NCI-H226 (cell line): ENCODE measurements at regions not wholly inside any gene's neighbourhood (a gene's known extent, or its start where the extent isn't known, plus 50 kb on each side); places are given as distances from the start of the nearest gene placed in this dataset.
"Not testable (repeated sequence)": the region's sequence is repeated elsewhere in the genome, so short reads cannot be mapped to it uniquely, and the experiment has no call there.

Experiments
- DNase-seq: peaks from one replicate; pipeline ENCODE4 v3.0.0-alpha.2; 2015

DNA sequence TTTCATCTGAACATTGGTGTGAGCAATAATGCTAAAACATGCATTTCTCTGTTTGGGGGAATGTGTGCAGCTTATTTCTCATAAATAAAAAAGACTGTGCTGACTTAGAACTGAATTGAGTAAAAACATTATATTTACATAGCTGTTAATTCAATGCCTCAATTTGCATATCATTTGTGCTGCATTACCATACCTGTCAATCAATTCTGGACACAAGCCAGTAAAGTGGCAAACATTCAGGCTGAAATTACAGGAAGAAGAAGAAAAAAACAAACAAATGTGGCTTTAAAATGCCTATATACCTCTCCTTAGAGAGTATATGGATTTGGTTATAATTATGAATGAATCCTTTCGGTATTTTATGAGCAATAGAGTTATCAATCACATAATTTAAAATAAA lies 380.1 kb upstream of the GBE1 start:
- no peak for DNase-seq

DNA sequence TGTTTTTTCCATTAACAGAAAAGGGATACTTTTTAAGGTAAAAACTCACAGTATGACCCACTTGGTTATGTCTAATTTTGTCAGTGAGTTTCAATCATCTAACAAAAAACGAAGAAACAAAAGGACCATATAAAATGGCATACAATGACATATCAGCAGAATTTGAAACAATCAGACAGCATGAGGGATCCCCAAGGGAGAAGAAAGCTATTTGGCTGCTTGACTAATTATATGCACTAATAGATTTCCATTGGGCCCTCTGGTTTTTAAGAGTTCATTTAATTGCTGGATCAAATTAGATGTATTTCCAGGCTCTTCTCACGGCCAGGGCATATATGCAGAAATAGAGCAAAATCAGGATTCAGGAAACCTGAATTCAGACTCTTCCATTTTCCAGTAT lies 376.4 kb upstream of the GBE1 start:
- no peak for DNase-seq

DNA sequence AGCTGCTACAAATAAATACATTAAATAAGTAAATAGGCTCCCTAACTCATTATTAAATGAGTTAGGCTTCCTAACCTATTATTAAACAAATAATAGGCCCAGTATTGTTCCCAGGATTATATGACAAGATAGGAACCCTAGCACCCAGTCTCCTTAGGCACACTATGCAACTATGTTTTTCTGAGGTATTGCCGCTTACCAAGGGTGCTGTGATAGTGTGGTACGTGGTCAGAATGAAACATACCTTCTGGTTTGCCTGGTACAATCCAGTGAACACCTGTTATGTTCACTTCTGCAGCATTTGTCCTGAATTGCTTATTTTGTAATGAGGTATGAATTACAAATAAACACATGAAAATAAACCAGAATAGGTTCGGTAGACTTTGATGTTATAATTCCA lies 375.6 kb upstream of the GBE1 start:
- DNase-seq, result no peak

DNA sequence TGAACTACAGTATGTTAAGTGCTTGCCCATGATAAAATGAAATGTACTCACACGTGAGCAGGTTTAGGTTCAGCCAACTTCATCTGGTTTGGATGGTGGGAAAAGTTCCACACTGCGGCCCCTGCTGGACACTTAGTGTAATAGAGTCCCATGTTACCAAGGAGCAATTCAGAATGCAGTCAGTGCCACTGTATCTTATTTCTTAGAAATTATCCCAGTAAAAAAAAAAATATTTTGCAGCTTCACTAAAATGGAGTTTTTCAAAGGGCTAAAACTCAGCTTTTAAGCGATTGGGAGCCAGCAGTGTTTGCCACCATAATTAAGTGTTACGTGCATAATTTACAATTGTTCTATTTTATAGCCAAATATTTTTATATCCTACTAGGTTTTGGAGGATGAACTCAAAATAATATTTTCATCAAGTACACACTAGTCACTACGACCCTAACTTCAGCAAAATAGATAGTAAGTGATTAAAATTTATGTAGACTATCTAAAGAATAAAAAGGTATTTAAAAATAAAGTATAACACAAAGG lies 371.7 kb upstream of the GBE1 start:
- DNase-seq, result no peak

DNA sequence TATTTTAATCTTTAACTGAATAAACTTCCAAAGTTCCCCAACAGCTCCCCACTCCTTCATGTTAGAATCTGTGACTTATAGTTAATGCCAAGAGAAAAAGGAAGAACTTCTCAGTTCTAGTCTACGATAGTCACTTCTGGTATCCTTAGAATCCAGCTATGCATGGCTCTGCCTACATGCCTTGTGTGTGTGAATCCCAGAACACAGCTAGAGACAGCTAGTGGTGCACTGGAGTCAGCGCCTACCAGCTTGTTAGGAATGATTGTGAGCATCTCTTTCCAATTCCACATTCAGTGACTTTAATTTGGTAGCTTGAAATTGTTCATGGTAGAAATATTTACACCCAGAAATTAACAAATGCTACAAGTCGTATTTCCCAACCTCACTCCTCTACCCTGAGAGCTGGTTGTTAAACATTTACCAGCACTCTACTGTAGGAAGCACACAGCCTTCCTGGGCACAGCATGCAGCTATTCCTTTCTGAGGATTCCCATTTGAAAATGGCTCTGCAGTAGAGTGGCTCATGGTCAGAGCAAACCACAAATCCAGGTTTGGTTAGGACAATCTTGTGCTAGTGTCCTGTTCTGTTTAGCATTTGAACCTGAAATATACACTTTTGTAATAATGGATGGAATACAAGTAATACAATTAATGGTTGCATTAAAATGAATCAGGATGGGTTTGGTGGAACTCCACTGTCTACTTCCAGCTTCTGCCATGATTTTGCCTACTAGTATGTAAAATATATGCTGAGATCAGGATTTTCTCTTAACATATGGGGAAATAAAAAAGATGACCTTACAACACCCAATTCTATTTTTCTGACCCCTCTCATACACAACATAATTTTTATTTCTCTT lies 371.0 kb upstream of the GBE1 start:
- DNase-seq, result no peak

DNA sequence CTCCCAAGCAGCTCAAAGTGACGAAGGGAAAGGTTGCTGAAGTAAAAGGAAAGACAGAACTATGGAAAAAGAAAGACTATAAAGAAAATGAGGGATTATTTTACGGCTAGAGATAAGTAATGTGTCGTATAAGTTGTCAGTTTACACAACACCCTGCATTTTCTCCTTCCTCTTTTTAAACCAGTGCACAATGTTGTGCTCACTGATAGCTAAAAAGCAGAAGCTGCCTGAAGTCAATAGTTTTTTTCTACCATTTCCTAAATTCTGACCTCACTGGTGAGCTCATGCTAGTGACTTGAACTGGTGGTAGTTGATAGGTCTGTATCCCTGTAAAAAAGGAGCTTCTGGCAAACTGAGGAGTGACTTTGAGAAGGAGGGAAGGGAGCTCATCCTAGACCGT lies 368.6 kb upstream of the GBE1 start:
- DNase-seq, result no peak

DNA sequence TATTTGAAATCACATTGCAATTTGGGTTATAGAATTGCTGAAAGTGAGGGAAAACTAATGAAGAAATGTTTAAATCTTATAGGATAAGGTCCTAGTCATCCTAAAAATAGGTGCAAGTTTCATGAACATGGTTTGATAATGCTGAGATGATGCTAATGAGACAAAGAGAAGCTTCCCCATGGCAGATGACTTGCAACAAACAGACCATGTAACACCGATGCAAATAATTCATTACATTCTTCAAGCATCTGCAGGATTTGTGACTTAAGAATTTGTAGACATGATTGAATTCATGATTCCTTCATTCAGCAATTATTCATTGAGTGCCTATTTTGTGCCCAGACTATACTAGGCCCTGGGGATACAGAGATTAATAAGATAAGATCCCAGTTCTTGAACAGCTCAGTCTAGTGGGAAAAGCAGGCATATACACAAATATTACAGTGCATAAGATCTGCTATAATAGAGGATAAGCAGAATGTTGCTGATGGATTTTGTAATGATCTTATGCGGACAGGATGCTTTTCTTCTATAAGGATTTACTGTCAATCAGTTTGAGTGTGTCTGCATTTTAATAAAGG lies 367.9 kb upstream of the GBE1 start:
- no peak for DNase-seq

DNA sequence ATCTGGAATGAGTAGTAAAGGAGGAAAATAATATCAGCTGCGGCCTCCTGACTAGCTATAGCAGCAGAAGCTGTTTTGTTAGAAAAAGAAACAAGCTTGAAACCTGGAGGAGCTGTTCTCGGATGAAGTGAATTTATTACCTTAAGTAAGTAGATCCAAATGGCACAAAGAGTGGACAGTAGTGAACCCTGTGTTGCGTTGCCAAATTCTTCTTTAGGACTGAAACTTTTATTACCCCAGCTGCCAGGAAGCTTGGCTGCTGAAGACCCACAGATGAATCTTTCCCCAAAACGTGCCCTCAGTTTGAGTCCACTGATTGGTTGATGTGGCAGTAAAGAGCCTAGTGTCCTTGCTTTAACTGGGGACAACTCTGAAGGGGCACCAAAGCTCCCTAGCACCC lies 366.8 kb upstream of the GBE1 start:
- no peak for DNase-seq

DNA sequence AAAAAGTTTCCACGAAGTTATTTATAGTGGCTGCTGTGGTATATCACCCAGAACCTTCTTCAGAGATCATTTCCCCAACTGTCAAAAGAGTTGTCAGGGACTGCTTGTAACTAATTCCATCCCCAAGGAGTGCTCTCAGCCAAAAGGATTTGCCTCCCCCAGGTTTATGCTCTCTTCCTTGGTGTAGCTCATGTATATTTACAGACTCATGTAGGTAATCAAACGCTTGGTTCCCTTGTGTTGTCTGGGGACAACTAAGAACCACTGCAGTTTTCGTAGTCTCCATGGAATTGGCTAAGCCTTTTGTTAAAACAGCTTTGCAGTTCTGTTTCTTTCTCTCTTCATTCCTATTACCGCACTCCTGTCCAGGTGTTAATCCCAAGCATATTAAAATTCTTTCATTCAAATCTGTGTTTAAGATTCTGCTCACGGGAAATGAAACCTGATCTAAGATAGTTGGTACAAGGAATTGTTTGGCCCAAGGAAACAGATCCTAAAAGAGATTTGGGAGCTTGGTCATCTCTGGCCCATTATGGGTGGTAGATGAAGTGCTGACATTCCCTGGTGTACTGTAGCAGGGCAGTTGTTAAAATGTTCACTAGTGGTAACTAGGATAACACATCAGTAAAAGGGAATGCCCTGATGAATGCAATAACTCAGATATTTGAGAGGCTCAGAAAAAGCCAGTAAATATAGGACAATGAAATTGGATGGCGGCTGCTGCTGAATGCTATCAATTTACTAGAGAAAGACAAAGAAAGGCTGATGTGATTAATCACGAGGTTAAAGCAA lies 361.3 kb upstream of the GBE1 start:
- no peak for DNase-seq

DNA sequence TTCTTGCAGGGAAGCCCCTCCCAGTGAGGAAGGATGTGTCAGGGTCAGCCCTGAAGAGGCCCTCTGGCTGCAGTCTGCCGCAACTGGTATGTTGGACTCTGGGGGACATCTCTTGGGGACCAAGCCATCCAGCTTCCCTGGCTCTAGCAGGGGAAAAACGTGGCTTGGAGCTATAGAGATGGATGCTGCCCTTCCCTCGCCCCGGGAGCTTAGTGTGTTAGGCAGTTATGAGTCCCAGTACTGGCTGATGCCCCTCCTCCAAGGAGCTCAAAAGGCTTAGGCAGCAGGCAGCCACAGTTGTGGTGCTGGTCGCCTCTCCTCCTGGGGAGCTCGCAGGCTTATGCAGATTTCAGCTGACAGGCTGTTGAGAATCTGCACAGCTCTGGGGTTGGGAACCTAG lies 353.1 kb upstream of the GBE1 start:
- no peak for DNase-seq

DNA sequence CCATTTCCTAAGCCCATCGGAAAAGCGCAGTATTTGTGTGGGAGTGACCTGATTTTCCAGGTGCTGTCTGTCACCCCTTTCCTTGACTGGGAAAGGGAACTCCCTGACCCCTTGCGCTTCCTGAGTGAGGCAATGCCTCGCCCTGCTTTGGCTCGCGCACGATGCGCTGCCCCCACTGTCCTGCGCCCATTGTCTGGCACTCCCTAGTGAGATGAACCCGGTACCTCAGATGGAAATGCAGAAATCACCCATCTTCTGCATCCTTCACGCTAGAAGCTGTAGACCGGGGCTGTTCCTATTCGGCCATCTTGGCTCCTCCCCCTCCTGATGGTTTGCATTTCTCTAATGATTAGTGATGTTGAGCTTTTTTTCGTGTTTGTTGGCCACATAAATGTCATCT lies 349.3 kb upstream of the GBE1 start:
- DNase-seq, result not testable (repeated sequence)

DNA sequence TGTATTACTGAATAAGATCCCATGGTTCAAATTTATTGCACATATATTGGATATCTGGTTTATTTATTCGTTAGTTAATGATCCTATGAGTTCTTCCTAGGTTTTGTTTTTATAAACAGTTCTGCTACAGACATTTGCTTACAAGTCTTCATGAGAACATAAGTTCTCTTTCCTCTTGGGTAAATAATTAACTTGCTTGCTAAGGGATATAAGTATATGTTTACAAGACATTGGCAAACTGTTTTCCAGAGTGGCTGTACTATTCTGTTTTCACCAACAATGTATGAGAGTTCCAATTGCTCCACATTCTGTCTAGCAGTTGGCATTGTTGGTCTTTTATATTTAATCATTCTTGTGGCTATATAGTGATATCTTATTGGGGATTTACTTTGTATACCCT lies 341.8 kb upstream of the GBE1 start:
- no peak for DNase-seq

DNA sequence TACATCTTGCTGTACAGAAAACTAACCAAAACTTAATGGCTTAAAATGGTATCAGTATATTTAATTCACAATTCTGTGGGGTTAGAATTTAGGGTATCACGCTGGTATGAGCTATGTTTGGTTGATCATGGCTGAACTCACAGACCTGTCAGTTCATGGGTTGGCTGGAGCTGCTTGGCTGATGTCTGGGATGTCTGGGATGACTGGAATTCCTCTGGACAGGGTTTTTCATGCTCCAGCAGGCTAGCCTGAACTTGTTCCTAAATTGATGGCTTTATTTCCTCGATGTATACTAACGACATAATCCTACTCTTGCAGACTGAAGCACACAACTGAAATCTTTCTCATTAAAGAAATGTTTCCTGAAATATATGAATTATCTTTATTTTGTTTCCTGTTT lies 338.9 kb upstream of the GBE1 start:
- peak; percentile 16 for DNase-seq

DNA sequence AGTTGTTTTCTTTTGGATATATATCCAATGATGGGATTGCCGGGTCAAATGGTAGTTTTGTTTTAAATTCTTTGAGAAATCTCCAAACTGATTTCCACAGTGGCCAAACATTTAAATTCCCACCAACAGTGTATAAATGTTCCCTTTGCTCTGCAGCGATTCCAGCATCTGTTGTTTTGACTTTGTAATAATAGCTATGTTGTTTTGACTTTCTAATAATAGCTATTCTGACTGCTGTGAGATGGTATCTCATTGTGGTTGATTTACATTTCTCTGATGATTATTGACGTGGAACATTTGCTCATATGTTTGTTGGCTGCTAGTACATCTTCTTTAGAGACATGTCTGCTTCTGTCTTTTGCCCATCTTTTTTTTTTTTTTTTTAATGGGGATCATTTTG lies 332.2 kb upstream of the GBE1 start:
- DNase-seq, result no peak

DNA sequence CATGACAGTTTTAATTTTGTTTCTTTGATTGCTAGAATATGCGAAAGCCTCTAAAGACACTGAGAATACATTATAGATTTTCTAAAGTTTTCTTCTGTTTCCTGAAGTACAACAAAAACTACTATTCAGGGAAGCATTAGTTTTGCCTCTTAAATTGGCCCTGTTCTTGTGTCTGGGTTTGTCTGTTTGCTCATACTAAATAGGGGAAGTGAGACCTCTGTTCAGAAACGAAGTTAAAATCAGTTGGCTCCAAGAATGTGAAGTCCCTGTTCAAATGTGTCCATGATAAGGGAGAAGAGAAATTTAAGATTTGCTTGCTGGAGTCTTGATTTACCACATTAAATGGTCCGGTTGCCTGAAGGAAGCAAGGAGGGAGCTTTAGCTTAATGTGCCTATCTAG lies 327.3 kb upstream of the GBE1 start:
- DNase-seq, result no peak

DNA sequence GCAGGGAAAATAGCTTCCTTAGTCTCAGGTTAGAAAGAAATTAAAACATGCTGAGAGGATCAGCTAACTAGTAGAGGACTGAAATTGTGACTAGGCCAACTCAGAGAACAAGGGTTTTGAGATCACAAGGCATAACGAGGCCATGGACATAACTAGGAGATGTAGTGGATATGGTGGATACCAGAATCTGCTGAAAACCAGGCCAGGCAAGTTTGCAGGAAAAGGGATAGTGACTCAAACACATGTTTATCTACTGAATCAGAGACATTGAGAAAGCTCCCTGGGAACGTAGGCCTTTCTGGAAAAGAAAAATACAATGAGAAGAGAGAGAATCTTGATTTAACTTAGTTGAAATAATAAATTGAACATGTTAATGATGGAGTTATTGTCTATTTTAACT lies 326.5 kb upstream of the GBE1 start:
- DNase-seq, result peak; percentile 35

DNA sequence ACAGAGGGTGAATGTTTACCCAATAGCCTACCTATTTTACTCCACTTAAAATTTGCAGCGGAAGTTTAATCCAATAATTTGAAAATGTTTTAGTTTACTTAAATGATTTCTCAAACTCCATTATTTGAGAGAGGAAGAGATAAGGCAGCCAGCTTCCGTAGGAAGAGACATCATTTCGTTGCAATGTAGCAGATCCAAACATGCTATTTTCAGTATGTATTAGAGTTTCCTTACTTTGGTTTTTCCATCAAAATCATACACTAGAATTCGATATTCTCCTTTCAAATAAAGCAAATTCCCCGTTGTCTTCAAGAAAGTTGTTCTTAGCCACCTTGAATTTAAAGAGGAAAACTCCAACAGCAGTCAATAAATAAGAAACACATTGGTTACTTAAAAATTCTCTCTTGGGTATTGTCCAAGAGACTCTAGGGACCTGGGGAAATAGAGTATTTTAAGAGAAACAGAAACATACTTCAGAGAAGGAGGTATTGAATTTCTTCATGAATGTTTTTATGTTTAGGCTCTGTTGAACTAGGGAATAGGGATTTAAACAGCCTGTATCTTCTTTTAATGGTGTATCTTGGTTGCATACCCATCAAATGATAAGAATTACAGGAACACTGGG lies 324.5 kb upstream of the GBE1 start:
- DNase-seq, result no peak

DNA sequence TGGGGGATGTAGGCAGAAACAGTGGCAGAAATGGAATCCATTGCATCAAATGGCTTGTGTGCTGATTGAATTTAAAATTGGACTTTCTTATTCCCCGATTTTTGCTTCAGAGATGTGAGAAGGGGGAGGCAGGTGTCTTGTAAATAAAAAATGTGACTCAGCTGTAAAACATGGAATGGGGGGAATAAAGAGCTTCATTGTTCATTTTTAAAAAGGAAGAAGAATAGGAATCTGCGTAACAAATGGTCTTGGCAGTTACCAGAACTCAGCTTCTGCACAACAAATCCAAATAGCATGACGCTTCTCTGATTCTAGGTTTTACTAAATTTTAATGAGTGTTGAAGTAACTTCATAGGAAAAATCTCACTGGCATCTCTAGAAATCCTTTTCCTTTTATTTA lies 323.9 kb upstream of the GBE1 start:
- DNase-seq, result no peak

DNA sequence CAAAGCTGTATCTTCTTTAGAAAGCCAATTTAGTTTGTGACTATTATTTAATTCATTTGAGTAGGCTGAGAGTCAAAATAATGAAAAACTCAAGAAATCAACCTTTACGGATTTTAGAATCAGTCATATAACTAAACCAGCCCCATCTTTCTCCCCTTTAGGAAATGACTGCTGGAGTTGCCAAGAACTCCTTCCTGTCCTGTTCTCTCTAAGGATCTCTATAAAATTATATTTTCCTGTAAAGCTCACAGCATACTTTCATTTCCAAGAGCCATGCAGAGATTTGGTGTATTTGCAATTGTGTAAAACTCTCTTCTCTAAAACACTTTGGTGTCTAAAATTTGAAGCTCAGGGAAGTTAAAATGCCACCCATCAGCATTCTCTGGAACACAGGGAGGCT lies 323.4 kb upstream of the GBE1 start:
- no peak for DNase-seq

DNA sequence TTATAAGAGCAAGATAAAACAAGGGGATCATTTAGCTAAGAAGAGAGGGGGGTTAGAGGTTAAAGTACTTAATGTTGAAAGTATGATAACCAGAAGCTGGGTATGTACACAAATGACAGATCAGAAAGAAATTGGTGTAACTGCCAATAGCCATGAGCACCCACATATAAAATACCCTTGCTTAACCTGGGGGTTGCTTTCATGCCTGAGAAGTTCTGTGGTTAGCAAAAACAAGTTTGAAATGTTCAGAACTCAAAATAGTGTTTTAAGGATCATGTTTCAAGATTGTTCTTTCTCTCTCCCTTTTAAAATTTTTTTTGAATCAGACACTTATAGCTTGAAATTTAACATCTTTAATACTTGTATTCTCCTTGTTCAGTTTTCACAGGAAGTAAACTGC lies 321.4 kb upstream of the GBE1 start:
- DNase-seq, result no peak

DNA sequence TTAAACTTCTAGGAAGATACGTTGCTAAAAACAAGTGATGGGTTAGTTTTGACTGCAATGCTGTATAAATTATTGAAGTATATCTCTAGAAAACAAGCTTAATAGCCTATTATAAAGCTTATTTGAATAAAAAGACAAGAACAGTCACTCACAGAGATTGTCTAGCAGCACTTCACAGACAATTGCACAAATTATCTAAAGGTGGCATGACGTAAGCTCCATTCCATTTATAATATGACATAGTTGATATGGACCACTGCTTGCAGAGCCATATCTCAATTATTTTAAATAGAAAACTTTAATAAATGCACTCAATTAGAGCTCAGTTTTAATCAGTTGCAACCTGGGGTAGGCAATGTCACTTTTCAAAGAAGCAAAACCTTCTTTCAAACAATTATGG lies 319.9 kb upstream of the GBE1 start:
- DNase-seq, result no peak

DNA sequence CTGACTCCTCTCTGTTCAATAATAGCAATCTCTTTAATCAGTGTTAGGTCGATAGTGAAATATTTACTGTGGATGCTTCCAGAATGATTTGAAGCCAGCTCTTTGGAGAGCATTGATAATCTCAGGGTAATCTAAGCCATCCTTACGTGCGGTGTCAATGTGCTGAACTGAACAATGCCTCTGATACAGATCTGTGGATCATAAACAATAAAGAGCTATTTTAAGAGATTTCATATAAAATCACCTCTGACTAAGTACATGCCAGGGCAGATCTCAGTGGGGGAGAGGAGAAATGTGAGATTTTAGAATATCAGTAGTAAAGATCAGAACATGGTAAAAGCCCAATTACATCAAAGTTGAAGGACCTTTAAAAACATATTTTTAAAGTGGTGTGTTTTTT lies 319.3 kb upstream of the GBE1 start:
- DNase-seq, result no peak

DNA sequence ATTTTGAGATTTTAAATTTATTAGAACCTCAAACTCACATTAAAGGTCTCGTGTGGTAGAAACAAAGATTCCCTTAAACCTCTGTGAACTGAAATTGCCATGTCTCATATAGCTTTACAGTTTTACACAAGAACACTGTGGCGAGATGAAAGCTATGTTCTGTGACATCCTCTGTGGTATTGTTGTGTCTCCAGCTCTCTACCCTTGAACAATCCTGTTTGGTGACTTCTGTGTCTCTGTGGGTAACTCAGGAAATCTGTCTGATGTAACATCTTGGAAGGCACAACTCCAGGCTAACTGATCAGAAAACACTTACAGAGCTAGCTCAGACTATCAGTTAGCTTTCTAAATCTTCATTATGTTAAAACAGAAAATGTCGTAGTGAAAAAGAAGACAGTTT lies 318.8 kb upstream of the GBE1 start:
- no peak for DNase-seq
